ENCODE measurements at regions not wholly inside any gene's neighbourhood (a gene's known extent, or its start where the extent isn't known, plus 50 kb on each side); places are given as distances from the start of the nearest gene placed in this dataset.

GRCh38 chr3:191138937-191139336 is 60.1 kb upstream of the OSTN start:
- WGBS (ENCODE audit: extremely low coverage, insufficient coverage, insufficient read length) = no CpG with 5 or more reads among the region's 1 CpG
- no peaks in the 10 kb centered on the region for H3K79me1 ChIP-seq (ENCODE audit: low read length)
- H3K79me2 ChIP-seq (ENCODE audit: control insufficient read depth, insufficient read depth, low read length, poor library complexity) = no peaks in the 10 kb centered on the region
- no peak overlapping the region for H4K91ac ChIP-seq (ENCODE audit: low read depth, low read length)
- no peak overlapping the region for H3K4ac ChIP-seq (ENCODE audit: low read depth, low read length)
- no peaks in the 10 kb centered on the region for H3K36me3 ChIP-seq (ENCODE audit: control insufficient read depth in 1 of 2, insufficient read depth in 2 of 2, low read length in 2 of 2)
- no peak overlapping the region for H4K8ac ChIP-seq (ENCODE audit: low read depth, low read length)
- no peak overlapping the region for H2BK12ac ChIP-seq (ENCODE audit: low read length)
- no peak for DNase-seq
- no peaks in the 10 kb centered on the region for H3K9me3 ChIP-seq (ENCODE audit: insufficient read depth, low read depth, low read length)
- H3K18ac ChIP-seq (ENCODE audit: low read length) = no peak overlapping the region
- H2BK120ac ChIP-seq (ENCODE audit: insufficient read depth, low read length, poor library complexity) = no peak overlapping the region
- H3K4me2 ChIP-seq (ENCODE audit: low read length) = no peak overlapping the region
- no peak overlapping the region for H4K12ac ChIP-seq (ENCODE audit: low read depth, low read length)
- no peak overlapping the region for H2AFZ ChIP-seq (ENCODE audit: insufficient read depth, low read length, poor library complexity)
- H3K23ac ChIP-seq (ENCODE audit: low read length) = no peak overlapping the region
- H2AK5ac ChIP-seq (ENCODE audit: low read length) = no peak overlapping the region
- no peak overlapping the region for H3K14ac ChIP-seq (ENCODE audit: low read length)
- no peaks in the 10 kb centered on the region for H3K4me1 ChIP-seq (ENCODE audit: control insufficient read depth in 1 of 2, insufficient read depth in 2 of 2, low read length in 2 of 2)
- no peak overlapping the region for H3K27ac ChIP-seq (ENCODE audit: low read depth, low read length)
- H2BK5ac ChIP-seq (ENCODE audit: low read depth, low read length, poor library complexity) = no peak overlapping the region
- no peaks in the 10 kb centered on the region for H3K27me3 ChIP-seq (ENCODE audit: insufficient read depth, low read length)
- H3K4me3 ChIP-seq (ENCODE audit: low read depth, low read length) = no peak overlapping the region
- no peak overlapping the region for H3K9ac ChIP-seq (ENCODE audit: low read length)

- no peak overlapping the region for H3K9ac ChIP-seq (ENCODE audit: low read length)
- no peaks in the 10 kb centered on the region for H3K27me3 ChIP-seq (ENCODE audit: insufficient read depth, low read length)
- H3K14ac ChIP-seq (ENCODE audit: low read length) = no peak overlapping the region
- H3K4me1 ChIP-seq (ENCODE audit: control insufficient read depth in 1 of 2, insufficient read depth in 2 of 2, low read length in 2 of 2) = no peaks in the 10 kb centered on the region
- no peak overlapping the region for H3K4me2 ChIP-seq (ENCODE audit: low read length)
- H3K4me3 ChIP-seq (ENCODE audit: low read depth, low read length) = no peak overlapping the region
- no peaks in the 10 kb centered on the region for H3K36me3 ChIP-seq (ENCODE audit: control insufficient read depth in 1 of 2, insufficient read depth in 2 of 2, low read length in 2 of 2)
- H2BK120ac ChIP-seq (ENCODE audit: insufficient read depth, low read length, poor library complexity) = no peak overlapping the region
- H4K91ac ChIP-seq (ENCODE audit: low read depth, low read length) = no peak overlapping the region
- no peak overlapping the region for H4K12ac ChIP-seq (ENCODE audit: low read depth, low read length)
- no peak overlapping the region for H2BK12ac ChIP-seq (ENCODE audit: low read length)
- no peak overlapping the region for H3K4ac ChIP-seq (ENCODE audit: low read depth, low read length)
- no peak for DNase-seq
- no peak overlapping the region for H3K27ac ChIP-seq (ENCODE audit: low read depth, low read length)
- H2BK5ac ChIP-seq (ENCODE audit: low read depth, low read length, poor library complexity) = no peak overlapping the region
- H3K23ac ChIP-seq (ENCODE audit: low read length) = no peak overlapping the region
- no CpG with 5 or more reads among the region's 1 CpG for WGBS (ENCODE audit: extremely low coverage, insufficient coverage, insufficient read length)
- no peak overlapping the region for H2AFZ ChIP-seq (ENCODE audit: insufficient read depth, low read length, poor library complexity)
- H3K9me3 ChIP-seq (ENCODE audit: insufficient read depth, low read depth, low read length) = no peaks in the 10 kb centered on the region
- no peak overlapping the region for H3K18ac ChIP-seq (ENCODE audit: low read length)
- H3K79me1 ChIP-seq (ENCODE audit: low read length) = no peaks in the 10 kb centered on the region
- H3K79me2 ChIP-seq (ENCODE audit: control insufficient read depth, insufficient read depth, low read length, poor library complexity) = no peaks in the 10 kb centered on the region
- H2AK5ac ChIP-seq (ENCODE audit: low read length) = no peak overlapping the region
- no peak overlapping the region for H4K8ac ChIP-seq (ENCODE audit: low read depth, low read length)
Measured at GRCh38 chr3:191137708-191138107, 61.3 kb upstream of the OSTN start.

- no peak overlapping the region for H2BK120ac ChIP-seq (ENCODE audit: insufficient read depth, low read length, poor library complexity)
- no peaks in the 10 kb centered on the region for H3K27me3 ChIP-seq (ENCODE audit: insufficient read depth, low read length)
- no peak overlapping the region for H2AK5ac ChIP-seq (ENCODE audit: low read length)
- H3K14ac ChIP-seq (ENCODE audit: low read length) = no peak overlapping the region
- H3K9ac ChIP-seq (ENCODE audit: low read length) = no peak overlapping the region
- H3K18ac ChIP-seq (ENCODE audit: low read length) = no peak overlapping the region
- no peak overlapping the region for H3K4ac ChIP-seq (ENCODE audit: low read depth, low read length)
- H3K23ac ChIP-seq (ENCODE audit: low read length) = no peak overlapping the region
- H4K12ac ChIP-seq (ENCODE audit: low read depth, low read length) = no peak overlapping the region
- no peak overlapping the region for H4K91ac ChIP-seq (ENCODE audit: low read depth, low read length)
- no peak overlapping the region for H3K4me3 ChIP-seq (ENCODE audit: low read depth, low read length)
- no peaks in the 10 kb centered on the region for H3K79me1 ChIP-seq (ENCODE audit: low read length)
- DNase-seq = peak in 1 of 2 donors; percentile 43
- H4K8ac ChIP-seq (ENCODE audit: low read depth, low read length) = no peak overlapping the region
- WGBS (ENCODE audit: extremely low coverage, insufficient coverage, insufficient read length) = no CpG with 5 or more reads among the region's 6 CpGs
- H3K4me1 ChIP-seq (ENCODE audit: control insufficient read depth in 1 of 2, insufficient read depth in 2 of 2, low read length in 2 of 2) = no peaks in the 10 kb centered on the region
- H3K36me3 ChIP-seq (ENCODE audit: control insufficient read depth in 1 of 2, insufficient read depth in 2 of 2, low read length in 2 of 2) = no peaks in the 10 kb centered on the region
- H3K27ac ChIP-seq (ENCODE audit: low read depth, low read length) = no peak overlapping the region
- no peak overlapping the region for H2BK12ac ChIP-seq (ENCODE audit: low read length)
- H2AFZ ChIP-seq (ENCODE audit: insufficient read depth, low read length, poor library complexity) = no peak overlapping the region
- no peak overlapping the region for H2BK5ac ChIP-seq (ENCODE audit: low read depth, low read length, poor library complexity)
- no peaks in the 10 kb centered on the region for H3K79me2 ChIP-seq (ENCODE audit: control insufficient read depth, insufficient read depth, low read length, poor library complexity)
- no peaks in the 10 kb centered on the region for H3K9me3 ChIP-seq (ENCODE audit: insufficient read depth, low read depth, low read length)
- H3K4me2 ChIP-seq (ENCODE audit: low read length) = no peak overlapping the region
Measured at GRCh38 chr3:191136347-191136746, 62.7 kb upstream of the OSTN start.

GRCh38 chr3:191135175-191135574 is 63.9 kb upstream of the OSTN start:
- H4K91ac ChIP-seq (ENCODE audit: low read depth, low read length) = no peak overlapping the region

More at GRCh38 chr3:191135175-191135574, 63.9 kb upstream of the OSTN start:
- no CpG with 5 or more reads among the region's 2 CpGs for WGBS (ENCODE audit: extremely low coverage, insufficient coverage, insufficient read length)
- Histone ChIP-seq H3K9ac (ENCODE audit: low read length) (no peak overlapping the region), H4K12ac (ENCODE audit: low read depth, low read length) (no peak overlapping the region), H2BK5ac (ENCODE audit: low read depth, low read length, poor library complexity) (no peak overlapping the region), H3K79me2 (ENCODE audit: control insufficient read depth, insufficient read depth, low read length, poor library complexity) (no peaks in the 10 kb centered on the region), H3K4me2 (ENCODE audit: low read length) (no peak overlapping the region), H3K36me3 (ENCODE audit: control insufficient read depth in 1 of 2, insufficient read depth in 2 of 2, low read length in 2 of 2) (no peaks in the 10 kb centered on the region), H2BK120ac (ENCODE audit: insufficient read depth, low read length, poor library complexity) (no peak overlapping the region), H2AK5ac (ENCODE audit: low read length) (no peak overlapping the region), H3K4me3 (ENCODE audit: low read depth, low read length) (no peak overlapping the region), H3K18ac (ENCODE audit: low read length) (no peak overlapping the region), H2BK12ac (ENCODE audit: low read length) (no peak overlapping the region), H3K9me3 (ENCODE audit: insufficient read depth, low read depth, low read length) (no peaks in the 10 kb centered on the region), H2AFZ (ENCODE audit: insufficient read depth, low read length, poor library complexity) (no peak overlapping the region), H3K23ac (ENCODE audit: low read length) (no peak overlapping the region), H3K27me3 (ENCODE audit: insufficient read depth, low read length) (no peaks in the 10 kb centered on the region), H3K4me1 (ENCODE audit: control insufficient read depth in 1 of 2, insufficient read depth in 2 of 2, low read length in 2 of 2) (no peaks in the 10 kb centered on the region), H3K27ac (ENCODE audit: low read depth, low read length) (no peak overlapping the region), H3K79me1 (ENCODE audit: low read length) (no peaks in the 10 kb centered on the region), H3K4ac (ENCODE audit: low read depth, low read length) (no peak overlapping the region), H4K8ac (ENCODE audit: low read depth, low read length) (no peak overlapping the region), H3K14ac (ENCODE audit: low read length) (no peak overlapping the region)
- no peak for DNase-seq
